ENCODE measurements at regions not wholly inside any gene's neighbourhood (a gene's known extent, or its start where the extent isn't known, plus 50 kb on each side); places are given as distances from the start of the nearest gene placed in this dataset.
"Not testable (repeated sequence)": the region's sequence is repeated elsewhere in the genome, so short reads cannot be mapped to it uniquely, and the experiment has no call there.

GRCh38 chr2:16727849-16728248 lies 62.2 kb upstream of the CYRIA start:
- H3K4me3 ChIP-seq (ENCODE audit: low read length); DNase-seq; H3K9me3 ChIP-seq (ENCODE audit: control insufficient read depth, low read depth, low read length); H3K4me1 ChIP-seq (ENCODE audit: control insufficient read depth, insufficient read depth, low read length); H3K27me3 ChIP-seq (ENCODE audit: control insufficient read depth, insufficient read depth, low read length); H3K36me3 ChIP-seq (ENCODE audit: control insufficient read depth, insufficient read depth, low read length); H3K27ac ChIP-seq (ENCODE audit: low read length): not testable (repeated sequence)
- WGBS (ENCODE audit: insufficient coverage, low lambda C conversion rate): no CpG with 5 or more reads among the region's 2 CpGs

DNA sequence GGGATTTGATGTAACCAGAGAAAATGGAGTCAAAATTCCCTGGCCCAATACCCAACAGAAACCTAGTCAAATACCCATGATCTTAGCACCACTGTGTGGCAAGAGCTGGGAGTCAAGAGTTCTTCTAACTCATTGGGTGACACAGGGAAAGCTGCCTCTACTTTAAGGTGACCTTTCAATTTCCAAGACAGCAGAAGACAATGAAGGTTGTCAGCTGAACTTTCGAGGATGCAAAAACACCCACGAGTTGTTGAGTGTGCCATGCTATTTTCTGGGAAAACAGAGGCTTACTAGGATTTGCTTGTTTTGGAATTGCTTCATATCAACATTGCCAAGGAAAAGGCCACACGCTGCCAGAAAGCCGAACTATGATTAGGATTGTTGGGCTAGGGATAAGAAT lies 61.6 kb upstream of the CYRIA start:
- Histone ChIP-seq H3K36me3 (ENCODE audit: control insufficient read depth, insufficient read depth, low read length) (no peaks in the 10 kb centered on the region), H3K27ac (ENCODE audit: low read length) (no peak overlapping the region), H3K27me3 (ENCODE audit: control insufficient read depth, insufficient read depth, low read length) (peaks cover 4% of the 10 kb centered on the region), H3K4me1 (ENCODE audit: control insufficient read depth, insufficient read depth, low read length) (no peaks in the 10 kb centered on the region), H3K4me3 (ENCODE audit: low read length) (no peak overlapping the region), H3K9me3 (ENCODE audit: control insufficient read depth, low read depth, low read length) (no peaks in the 10 kb centered on the region)
- no peak for DNase-seq
- WGBS (ENCODE audit: insufficient coverage, low lambda C conversion rate): no CpG with 5 or more reads among the region's 4 CpGs

DNA sequence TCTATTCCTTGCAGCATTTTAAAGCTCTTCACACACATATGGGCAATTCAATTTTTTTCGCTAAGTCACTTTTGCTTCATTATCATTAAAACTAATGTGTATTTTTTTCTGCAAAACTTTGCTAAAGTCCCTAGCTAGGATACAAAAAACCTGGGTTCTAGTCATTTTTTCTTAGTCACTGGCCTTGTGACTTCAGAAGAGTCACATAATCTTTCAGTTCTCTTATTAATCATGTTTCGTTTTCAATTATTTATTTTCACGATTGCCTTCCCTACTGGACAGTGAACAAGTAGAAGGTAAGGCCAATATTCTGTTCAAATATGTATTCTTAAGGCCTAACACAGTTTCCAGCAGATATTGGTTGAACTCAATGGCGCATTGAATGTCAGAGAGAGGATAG lies 60.9 kb upstream of the CYRIA start:
- no peak overlapping the region for H3K4me3 ChIP-seq (ENCODE audit: low read length)
- DNase-seq: no peak
- WGBS (ENCODE audit: insufficient coverage, low lambda C conversion rate): 95% methylated on average over 3 of the region's 4 CpGs

GRCh38 chr2:16726147-16726546 lies 60.5 kb upstream of the CYRIA start:
- H3K27me3 ChIP-seq (ENCODE audit: control insufficient read depth, insufficient read depth, low read length): peaks cover 4% of the 10 kb centered on the region
- H3K36me3 ChIP-seq (ENCODE audit: control insufficient read depth, insufficient read depth, low read length): no peaks in the 10 kb centered on the region
- H3K4me3 ChIP-seq (ENCODE audit: low read length): no peak overlapping the region
- H3K9me3 ChIP-seq (ENCODE audit: control insufficient read depth, low read depth, low read length): no peaks in the 10 kb centered on the region
- WGBS (ENCODE audit: insufficient coverage, low lambda C conversion rate): 92% methylated on average over 2 of the region's 2 CpGs
- no peaks in the 10 kb centered on the region for H3K4me1 ChIP-seq (ENCODE audit: control insufficient read depth, insufficient read depth, low read length)
- no peak overlapping the region for H3K27ac ChIP-seq (ENCODE audit: low read length)
- DNase-seq: no peak

More for the DNA sequence above, 60.9 kb upstream of the CYRIA start:
- Histone ChIP-seq H3K36me3 (ENCODE audit: control insufficient read depth, insufficient read depth, low read length) (no peaks in the 10 kb centered on the region), H3K27me3 (ENCODE audit: control insufficient read depth, insufficient read depth, low read length) (peaks cover 4% of the 10 kb centered on the region), H3K9me3 (ENCODE audit: control insufficient read depth, low read depth, low read length) (no peaks in the 10 kb centered on the region), H3K4me1 (ENCODE audit: control insufficient read depth, insufficient read depth, low read length) (no peaks in the 10 kb centered on the region), H3K27ac (ENCODE audit: low read length) (no peak overlapping the region)

- Histone ChIP-seq H3K4me3 (ENCODE audit: low read length) (no peak overlapping the region), H3K36me3 (ENCODE audit: control insufficient read depth, insufficient read depth, low read length) (no peaks in the 10 kb centered on the region), H3K27me3 (ENCODE audit: control insufficient read depth, insufficient read depth, low read length) (peaks cover 4% of the 10 kb centered on the region), H3K27ac (ENCODE audit: low read length) (no peak overlapping the region), H3K4me1 (ENCODE audit: control insufficient read depth, insufficient read depth, low read length) (no peaks in the 10 kb centered on the region), H3K9me3 (ENCODE audit: control insufficient read depth, low read depth, low read length) (no peaks in the 10 kb centered on the region)
- DNase-seq: no peak
- no CpG with 5 or more reads among the region's 9 CpGs for WGBS (ENCODE audit: insufficient coverage, low lambda C conversion rate)
Observed at GRCh38 chr2:16725549-16725948, 59.9 kb upstream of the CYRIA start.

- Histone ChIP-seq H3K4me3 (ENCODE audit: low read length) (no peak overlapping the region), H3K27me3 (ENCODE audit: control insufficient read depth, insufficient read depth, low read length) (peaks cover 4% of the 10 kb centered on the region), H3K9me3 (ENCODE audit: control insufficient read depth, low read depth, low read length) (no peaks in the 10 kb centered on the region), H3K4me1 (ENCODE audit: control insufficient read depth, insufficient read depth, low read length) (no peaks in the 10 kb centered on the region), H3K27ac (ENCODE audit: low read length) (no peak overlapping the region), H3K36me3 (ENCODE audit: control insufficient read depth, insufficient read depth, low read length) (no peaks in the 10 kb centered on the region)
- WGBS (ENCODE audit: insufficient coverage, low lambda C conversion rate): no CpG with 5 or more reads among the region's 9 CpGs
- DNase-seq: no peak
Observed at GRCh38 chr2:16722677-16723076, 57.0 kb upstream of the CYRIA start.

GRCh38 chr2:16722126-16722525 lies 56.5 kb upstream of the CYRIA start:
- H3K36me3 ChIP-seq (ENCODE audit: control insufficient read depth, insufficient read depth, low read length): no peaks in the 10 kb centered on the region

GRCh38 chr2:16721529-16721928 lies 55.9 kb upstream of the CYRIA start:
- H3K27ac ChIP-seq (ENCODE audit: low read length); H3K9me3 ChIP-seq (ENCODE audit: control insufficient read depth, low read depth, low read length); H3K4me1 ChIP-seq (ENCODE audit: control insufficient read depth, insufficient read depth, low read length); DNase-seq; H3K36me3 ChIP-seq (ENCODE audit: control insufficient read depth, insufficient read depth, low read length); H3K27me3 ChIP-seq (ENCODE audit: control insufficient read depth, insufficient read depth, low read length); H3K4me3 ChIP-seq (ENCODE audit: low read length): not testable (repeated sequence)
- no CpG with 5 or more reads among the region's 4 CpGs for WGBS (ENCODE audit: insufficient coverage, low lambda C conversion rate)

More at GRCh38 chr2:16722126-16722525, 56.5 kb upstream of the CYRIA start:
- no peaks in the 10 kb centered on the region for H3K9me3 ChIP-seq (ENCODE audit: control insufficient read depth, low read depth, low read length)
- peaks cover 4% of the 10 kb centered on the region for H3K27me3 ChIP-seq (ENCODE audit: control insufficient read depth, insufficient read depth, low read length)
- no peaks in the 10 kb centered on the region for H3K4me1 ChIP-seq (ENCODE audit: control insufficient read depth, insufficient read depth, low read length)
- H3K4me3 ChIP-seq (ENCODE audit: low read length): no peak overlapping the region
- no peak overlapping the region for H3K27ac ChIP-seq (ENCODE audit: low read length)
- no peak for DNase-seq
- no CpG with 5 or more reads among the region's 1 CpG for WGBS (ENCODE audit: insufficient coverage, low lambda C conversion rate)

GRCh38 chr2:16720737-16721136 lies 55.1 kb upstream of the CYRIA start:
- H3K27me3 ChIP-seq (ENCODE audit: control insufficient read depth, insufficient read depth, low read length); DNase-seq; H3K27ac ChIP-seq (ENCODE audit: low read length); H3K4me3 ChIP-seq (ENCODE audit: low read length); H3K4me1 ChIP-seq (ENCODE audit: control insufficient read depth, insufficient read depth, low read length); H3K9me3 ChIP-seq (ENCODE audit: control insufficient read depth, low read depth, low read length); H3K36me3 ChIP-seq (ENCODE audit: control insufficient read depth, insufficient read depth, low read length): not testable (repeated sequence)
- WGBS (ENCODE audit: insufficient coverage, low lambda C conversion rate): no CpG with 5 or more reads among the region's 3 CpGs

DNA sequence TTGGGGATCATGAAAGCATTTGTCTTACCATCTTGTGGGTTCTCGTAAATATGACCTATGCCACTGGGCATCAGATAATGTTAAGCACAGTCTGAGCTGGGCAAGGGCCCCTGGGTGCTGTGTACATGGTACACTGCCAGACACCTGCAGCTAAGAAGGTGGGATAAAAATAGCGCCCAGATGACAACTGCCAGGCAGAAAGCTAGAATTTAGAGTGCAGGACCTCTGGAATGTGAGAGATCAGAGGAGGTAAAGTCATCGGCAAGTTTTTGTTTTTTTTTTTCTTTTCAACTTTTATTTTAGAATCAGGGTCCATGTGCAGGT lies 53.8 kb upstream of the CYRIA start:
- H3K27ac ChIP-seq (ENCODE audit: low read length): no peak overlapping the region

DNA sequence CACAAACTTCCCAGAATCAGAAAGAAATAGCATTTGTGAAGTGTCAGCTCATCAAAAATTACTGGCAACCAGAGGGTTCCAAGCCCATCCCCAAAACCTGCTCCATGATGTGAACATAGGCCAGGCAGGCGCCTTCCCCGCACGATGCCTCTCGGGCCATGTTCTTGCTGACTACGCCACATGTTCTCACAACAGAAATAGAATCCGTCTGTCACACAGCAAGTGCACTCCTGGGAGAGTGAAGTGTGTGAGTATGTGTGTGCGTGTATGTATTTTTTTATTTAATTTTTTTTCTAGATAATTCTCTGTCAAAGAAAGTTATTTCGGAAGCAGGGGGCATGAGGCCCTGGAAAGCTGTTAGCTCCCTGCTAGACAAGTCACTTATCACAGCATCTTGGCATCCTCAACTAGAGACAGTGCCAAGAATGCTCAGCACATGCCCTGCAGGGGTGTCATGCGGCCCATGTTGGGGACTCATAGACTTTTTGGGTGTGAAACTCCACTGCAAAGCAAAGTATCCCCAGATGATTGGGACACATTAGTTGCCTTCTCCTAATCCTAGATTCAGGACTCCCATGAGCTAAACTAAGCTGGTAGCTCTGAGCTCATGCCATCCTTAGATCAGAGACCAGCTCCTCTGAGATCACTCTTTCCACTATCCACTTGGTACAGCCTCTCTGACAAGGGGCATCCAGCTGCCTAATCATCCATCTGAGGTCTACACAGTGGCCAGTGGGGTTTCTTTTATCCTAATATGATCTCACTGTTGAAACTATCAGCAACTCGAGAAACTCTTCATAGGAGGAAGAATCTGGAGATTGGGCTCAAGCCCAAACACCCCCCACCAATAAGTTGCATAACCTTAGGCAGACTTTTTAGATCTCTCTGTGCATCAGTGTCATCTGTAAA lies 53.2 kb upstream of the CYRIA start:
- DNase-seq: no peak
- WGBS (ENCODE audit: insufficient coverage, low lambda C conversion rate): no CpG with 5 or more reads among the region's 10 CpGs
- peaks cover 4% of the 10 kb centered on the region for H3K27me3 ChIP-seq (ENCODE audit: control insufficient read depth, insufficient read depth, low read length)
- H3K9me3 ChIP-seq (ENCODE audit: control insufficient read depth, low read depth, low read length): no peaks in the 10 kb centered on the region
- no peaks in the 10 kb centered on the region for H3K36me3 ChIP-seq (ENCODE audit: control insufficient read depth, insufficient read depth, low read length)
- no peaks in the 10 kb centered on the region for H3K4me1 ChIP-seq (ENCODE audit: control insufficient read depth, insufficient read depth, low read length)
- no peak overlapping the region for H3K27ac ChIP-seq (ENCODE audit: low read length)
- no peak overlapping the region for H3K4me3 ChIP-seq (ENCODE audit: low read length)

More for the DNA sequence above, 53.8 kb upstream of the CYRIA start:
- Histone ChIP-seq H3K27me3 (ENCODE audit: control insufficient read depth, insufficient read depth, low read length) (peaks cover 4% of the 10 kb centered on the region), H3K36me3 (ENCODE audit: control insufficient read depth, insufficient read depth, low read length) (no peaks in the 10 kb centered on the region), H3K4me1 (ENCODE audit: control insufficient read depth, insufficient read depth, low read length) (no peaks in the 10 kb centered on the region), H3K9me3 (ENCODE audit: control insufficient read depth, low read depth, low read length) (no peaks in the 10 kb centered on the region), H3K4me3 (ENCODE audit: low read length) (no peak overlapping the region)
- WGBS (ENCODE audit: insufficient coverage, low lambda C conversion rate): 100% methylated on average over 1 of the region's 3 CpGs
- DNase-seq: no peak

Data from large intestine (tissue), 3 donors.